ENCODE measurements at regions not wholly inside any gene's neighbourhood (a gene's known extent, or its start where the extent isn't known, plus 50 kb on each side); places are given as distances from the start of the nearest gene placed in this dataset.
"Not testable (repeated sequence)": the region's sequence is repeated elsewhere in the genome, so short reads cannot be mapped to it uniquely, and the experiment has no call there.

DNA sequence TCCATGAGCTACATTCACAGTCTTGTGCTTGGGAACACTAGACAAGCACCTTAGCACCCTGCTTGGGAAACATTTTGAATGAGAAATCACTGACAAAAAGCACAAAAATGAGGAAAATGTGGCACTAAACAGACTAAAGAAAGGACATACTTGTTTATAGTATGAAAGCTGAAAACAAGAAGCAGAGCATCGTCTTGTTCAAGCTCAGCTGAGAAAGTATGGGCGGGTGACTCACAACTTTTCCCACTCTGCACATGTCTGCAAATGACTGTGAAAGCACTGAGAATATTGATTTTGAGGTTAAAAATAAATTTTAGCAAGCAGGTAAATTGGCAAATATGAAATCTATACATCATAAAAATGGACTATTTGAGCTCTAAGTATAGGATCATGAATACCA, 725.3 kb downstream of the COL12A1 start:
- intact Hi-C loops (cut with DNase I; ENCODE audit: low total_unique reads) = no loop called here
- Histone ChIP-seq H3K27me3 (no peaks in the 10 kb centered on the region), H3K4me3 (no peak overlapping the region), H3K36me3 (no peaks in the 10 kb centered on the region), H3K27ac (no peak overlapping the region), H3K9me3 (no peaks in the 10 kb centered on the region), H3K4me1 (no peaks in the 10 kb centered on the region)
- DNase-seq (ENCODE audit: low spot score in 2 of 2) = no peak
- TF ChIP-seq, protein P1, sequence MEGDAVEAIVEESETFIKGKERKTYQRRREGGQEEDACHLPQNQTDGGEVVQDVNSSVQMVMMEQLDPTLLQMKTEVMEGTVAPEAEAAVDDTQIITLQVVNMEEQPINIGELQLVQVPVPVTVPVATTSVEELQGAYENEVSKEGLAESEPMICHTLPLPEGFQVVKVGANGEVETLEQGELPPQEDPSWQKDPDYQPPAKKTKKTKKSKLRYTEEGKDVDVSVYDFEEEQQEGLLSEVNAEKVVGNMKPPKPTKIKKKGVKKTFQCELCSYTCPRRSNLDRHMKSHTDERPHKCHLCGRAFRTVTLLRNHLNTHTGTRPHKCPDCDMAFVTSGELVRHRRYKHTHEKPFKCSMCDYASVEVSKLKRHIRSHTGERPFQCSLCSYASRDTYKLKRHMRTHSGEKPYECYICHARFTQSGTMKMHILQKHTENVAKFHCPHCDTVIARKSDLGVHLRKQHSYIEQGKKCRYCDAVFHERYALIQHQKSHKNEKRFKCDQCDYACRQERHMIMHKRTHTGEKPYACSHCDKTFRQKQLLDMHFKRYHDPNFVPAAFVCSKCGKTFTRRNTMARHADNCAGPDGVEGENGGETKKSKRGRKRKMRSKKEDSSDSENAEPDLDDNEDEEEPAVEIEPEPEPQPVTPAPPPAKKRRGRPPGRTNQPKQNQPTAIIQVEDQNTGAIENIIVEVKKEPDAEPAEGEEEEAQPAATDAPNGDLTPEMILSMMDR (IDR thresholded peaks at IDR 0.05) = no peak
- TF ChIP-seq POLR2AphosphoS5 (IDR thresholded peaks at IDR 0.05) (no peak), POLR2A (IDR thresholded peaks at IDR 0.05) (no peak)

DNA sequence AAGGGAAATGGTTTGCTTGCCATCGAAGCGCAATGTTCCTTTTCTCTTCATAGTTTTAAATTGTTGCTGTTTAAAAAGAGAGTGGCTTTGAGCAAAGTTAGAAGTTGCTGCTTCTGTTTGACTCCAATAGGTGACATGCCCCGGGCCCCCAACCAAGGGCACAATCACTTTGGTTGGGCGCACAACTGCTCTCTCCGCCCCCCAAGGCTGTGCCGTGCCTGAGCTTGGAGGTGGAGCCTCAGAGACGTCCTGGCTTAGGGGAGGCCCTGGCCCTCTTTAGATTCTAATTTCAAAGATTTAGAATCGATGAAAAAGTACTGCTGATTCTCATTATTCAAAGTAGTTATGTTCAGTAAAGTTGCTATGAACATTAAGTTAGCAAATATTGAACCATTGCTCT, 725.9 kb downstream of the COL12A1 start:
- H3K4me3 ChIP-seq = no peak overlapping the region
- no peaks in the 10 kb centered on the region for H3K9me3 ChIP-seq
- H3K36me3 ChIP-seq = no peaks in the 10 kb centered on the region
- intact Hi-C loops (cut with DNase I; ENCODE audit: low total_unique reads) = no loop called here
- H3K27ac ChIP-seq = no peak overlapping the region
- H3K4me1 ChIP-seq = no peaks in the 10 kb centered on the region
- no peak for TF ChIP-seq POLR2A (IDR thresholded peaks at IDR 0.05)
- TF ChIP-seq, protein P1 (IDR thresholded peaks at IDR 0.05) = no peak
- TF ChIP-seq POLR2AphosphoS5 (IDR thresholded peaks at IDR 0.05) = no peak
- no peak for DNase-seq (ENCODE audit: low spot score in 2 of 2)
- H3K27me3 ChIP-seq = no peaks in the 10 kb centered on the region

DNA sequence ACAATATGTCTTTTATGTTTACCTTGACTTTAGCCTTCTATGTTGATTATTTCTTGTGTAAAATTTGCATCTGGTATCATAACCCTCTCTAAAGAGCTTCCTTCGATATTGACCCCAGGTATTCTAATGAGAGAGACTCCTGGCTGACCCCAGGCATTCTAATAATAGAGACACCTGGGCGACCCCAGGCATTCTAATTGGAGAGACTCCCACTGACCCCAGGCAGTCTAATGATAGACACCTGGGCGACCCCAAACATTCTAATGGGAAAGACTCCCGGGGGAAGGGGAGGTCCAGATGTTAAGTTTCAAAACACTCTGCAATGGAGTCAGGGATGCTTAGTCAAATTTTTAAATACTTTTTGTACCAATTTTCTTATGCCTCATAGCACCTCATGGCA, 726.4 kb downstream of the COL12A1 start:
- H3K9me3 ChIP-seq = peaks cover 0 to 2% of the 10 kb centered on the region in 2 donors
- DNase-seq (ENCODE audit: low spot score in 2 of 2) = no peak
- no peak overlapping the region for H3K4me3 ChIP-seq
- H3K27me3 ChIP-seq = no peaks in the 10 kb centered on the region
- no peak for TF ChIP-seq POLR2A (IDR thresholded peaks at IDR 0.05)
- no peak for TF ChIP-seq POLR2AphosphoS5 (IDR thresholded peaks at IDR 0.05)
- TF ChIP-seq, protein P1 (IDR thresholded peaks at IDR 0.05) = no peak
- no peaks in the 10 kb centered on the region for H3K36me3 ChIP-seq
- H3K27ac ChIP-seq = no peak overlapping the region
- no peaks in the 10 kb centered on the region for H3K4me1 ChIP-seq
- intact Hi-C loops (cut with DNase I; ENCODE audit: low total_unique reads) = no loop called here

DNA sequence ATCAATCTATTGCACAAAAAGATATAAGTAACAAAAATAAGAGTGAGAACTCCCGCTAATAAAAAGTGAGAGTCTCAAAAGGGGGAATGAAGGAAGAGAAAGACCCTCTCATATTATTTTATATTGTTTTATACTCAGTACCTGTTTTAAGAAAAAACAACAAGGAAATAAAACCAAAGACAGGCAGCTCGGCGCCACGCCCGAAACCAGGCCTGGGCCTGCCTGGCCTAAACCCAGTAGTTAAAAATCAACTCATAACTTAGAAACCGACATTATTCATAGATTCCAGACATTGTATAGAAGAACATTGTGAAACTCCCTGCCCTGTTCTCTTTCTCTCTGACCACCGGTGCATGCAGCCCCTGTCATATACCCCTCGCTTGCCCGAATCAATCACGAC, 731.8 kb downstream of the COL12A1 start:
- H3K27ac ChIP-seq; H3K27me3 ChIP-seq; H3K36me3 ChIP-seq; H3K4me1 ChIP-seq; intact Hi-C loops (cut with DNase I; ENCODE audit: low total_unique reads); DNase-seq (ENCODE audit: low spot score in 2 of 2); H3K4me3 ChIP-seq; H3K9me3 ChIP-seq: not testable (repeated sequence)

DNA sequence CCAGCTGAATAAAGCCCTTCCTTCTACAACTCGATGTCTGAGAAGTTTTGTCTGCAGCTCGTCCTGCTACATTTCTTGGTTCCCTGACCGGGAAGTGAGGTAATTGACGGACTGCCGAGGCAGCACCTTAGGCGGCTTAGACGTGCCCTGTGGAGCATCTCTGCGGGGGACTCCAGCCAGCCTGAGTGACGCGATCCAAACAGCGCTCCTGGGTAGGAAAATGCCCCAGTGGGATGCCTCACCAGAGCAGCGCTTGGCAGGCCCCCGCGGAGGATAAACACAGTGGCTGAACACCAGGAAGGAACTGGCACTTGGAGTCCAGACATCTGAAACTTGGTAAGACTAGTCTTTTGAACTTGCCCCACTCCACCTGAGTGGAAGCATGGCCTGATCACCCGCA, 737.3 kb downstream of the COL12A1 start:
- DNase-seq (ENCODE audit: low spot score in 2 of 2); intact Hi-C loops (cut with DNase I; ENCODE audit: low total_unique reads); H3K4me1 ChIP-seq; H3K36me3 ChIP-seq; H3K9me3 ChIP-seq; H3K27ac ChIP-seq; H3K27me3 ChIP-seq; H3K4me3 ChIP-seq: not testable (repeated sequence)

DNA sequence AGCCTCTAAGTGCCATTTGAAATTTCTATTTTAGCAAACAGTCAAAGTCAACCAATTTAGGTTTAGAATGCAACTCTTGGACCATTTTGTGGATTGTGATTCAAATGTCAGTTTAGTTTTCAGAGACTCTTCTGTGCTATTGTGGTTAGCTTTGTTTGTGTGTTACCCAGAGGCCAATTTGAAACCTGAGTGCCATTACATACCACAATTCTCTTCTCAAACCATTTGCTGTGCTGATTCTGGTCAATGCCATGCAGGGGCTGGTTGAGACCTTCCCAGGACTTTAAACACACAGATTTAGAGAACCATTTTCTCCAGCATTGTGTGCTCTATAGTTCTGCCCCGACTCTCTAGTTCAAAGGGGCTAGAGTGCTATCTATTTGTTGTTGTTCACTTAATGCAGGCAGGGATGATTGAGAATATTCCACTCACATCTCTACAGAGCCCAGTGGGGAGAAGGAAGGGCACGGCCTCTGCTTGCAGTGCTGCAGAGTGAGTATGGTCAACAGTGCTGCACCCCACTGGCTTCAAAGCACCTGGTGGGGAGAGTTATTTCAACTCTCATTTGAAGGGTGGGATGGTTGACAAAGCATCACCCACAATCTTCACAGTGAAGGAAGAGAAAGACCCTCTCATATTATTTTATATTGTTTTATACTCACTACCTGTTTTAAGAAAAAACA, 738.2 kb downstream of the COL12A1 start:
- intact Hi-C loops (cut with DNase I; ENCODE audit: low total_unique reads) = no loop called here
- H3K36me3 ChIP-seq = no peaks in the 10 kb centered on the region
- no peaks in the 10 kb centered on the region for H3K27me3 ChIP-seq
- H3K27ac ChIP-seq = no peak overlapping the region
- no peaks in the 10 kb centered on the region for H3K4me1 ChIP-seq
- H3K4me3 ChIP-seq = no peak overlapping the region
- DNase-seq (ENCODE audit: low spot score in 2 of 2) = no peak
- TF ChIP-seq POLR2A (IDR thresholded peaks at IDR 0.05) = no peak
- TF ChIP-seq, protein P1 (IDR thresholded peaks at IDR 0.05) = no peak
- no peak for TF ChIP-seq POLR2AphosphoS5 (IDR thresholded peaks at IDR 0.05)
- H3K9me3 ChIP-seq = peaks cover 0 to 2% of the 10 kb centered on the region in 2 donors

All from breast epithelium (tissue), 4 donors.